Keratinocyte (primary cell): ENCODE measurements at regions not wholly inside any gene's neighbourhood (a gene's known extent, or its start where the extent isn't known, plus 50 kb on each side); places are given as distances from the start of the nearest gene placed in this dataset.

ENCODE experiments used
- DNase-seq: peaks from one replicate; pipeline ENCODE4 v3.0.0-alpha.2; 2011; ENCODE audit warnings: low read depth, missing footprints, low spot score
- FAIRE-seq: peaks from 2 replicates; lab custom pipeline; 2011; peaks lifted over from hg19 to GRCh38; lab: Jason Lieb, UNC
- H2AFZ ChIP-seq: 2 replicates; pipeline ENCODE4 v1.6.0; 2012; ENCODE audit warnings: low read length, control low read depth, inconsistent platforms; ENCODE audit not compliant: control insufficient read depth
- H3K27ac ChIP-seq: 2 replicates; pipeline ENCODE4 v1.5.1; 2011; ENCODE audit warnings: low read length; ENCODE audit not compliant: control insufficient read depth, insufficient read depth
- H3K27me3 ChIP-seq: 3 replicates; pipeline ENCODE4 v1.6.0; 2011; ENCODE audit warnings: low read length; ENCODE audit not compliant: control insufficient read depth, insufficient read depth; ENCODE audit errors: extremely low read depth
- H3K36me3 ChIP-seq, 2 experiments: 2 replicates in 1 of 2; 3 replicates in 1 of 2; pipeline ENCODE4 v1.5.1; 2011; ENCODE audit warnings: low read length in 2 of 2, mild to moderate bottlenecking in 1 of 2; ENCODE audit not compliant: control insufficient read depth in 2 of 2, insufficient read depth in 2 of 2; ENCODE audit errors: extremely low read depth in 1 of 2
- H3K4me1 ChIP-seq: 3 replicates; pipeline ENCODE4 v1.5.1; 2011; ENCODE audit warnings: low read length; ENCODE audit not compliant: control insufficient read depth, insufficient read depth; ENCODE audit errors: extremely low read depth
- H3K4me2 ChIP-seq: 3 replicates; pipeline ENCODE4 v1.6.0; 2011; ENCODE audit warnings: low read depth, low read length; ENCODE audit not compliant: control insufficient read depth, insufficient read depth; ENCODE audit errors: extremely low read depth
- H3K4me3 ChIP-seq, 3 experiments: fragments of 200-600 bp in 1 of 3; sonication (generic) in 1 of 3; 2 replicates in 2 of 3; 3 replicates in 1 of 3; pipeline ENCODE4 v1.5.1; 2011 to 2016; ENCODE audit warnings: low read length in 3 of 3, mild to moderate bottlenecking in 3 of 3, control low read depth in 2 of 3, inconsistent platforms in 1 of 3, low read depth in 1 of 3, mixed read lengths in 1 of 3, mixed run types in 1 of 3, moderate library complexity in 1 of 3; ENCODE audit not compliant: control insufficient read depth in 2 of 3, insufficient read depth in 2 of 3; ENCODE audit errors: extremely low read depth in 1 of 3
- H3K79me2 ChIP-seq: 2 replicates; pipeline ENCODE4 v1.6.0; 2012; ENCODE audit warnings: low read length; ENCODE audit not compliant: control insufficient read depth, insufficient read depth
- H3K9ac ChIP-seq: 3 replicates; pipeline ENCODE4 v1.6.0; 2011; ENCODE audit warnings: low read length; ENCODE audit not compliant: control insufficient read depth, insufficient read depth; ENCODE audit errors: extremely low read depth
- H3K9me1 ChIP-seq: 3 replicates; pipeline ENCODE4 v1.6.0; 2011; ENCODE audit warnings: low read length; ENCODE audit not compliant: control insufficient read depth, insufficient read depth; ENCODE audit errors: extremely low read depth
- H3K9me3 ChIP-seq: 2 replicates; pipeline ENCODE4 v1.5.1; 2012; ENCODE audit warnings: low read depth, low read length; ENCODE audit not compliant: control insufficient read depth
- H4K20me1 ChIP-seq: 3 replicates; pipeline ENCODE4 v1.6.0; 2011; ENCODE audit warnings: low read length; ENCODE audit not compliant: control insufficient read depth, insufficient read depth; ENCODE audit errors: extremely low read depth
- EZH2 ChIP-seq: IDR thresholded peaks from one replicate; pipeline ENCODE4 v1.6.1; 2012; ENCODE audit warnings: inconsistent platforms, mild to moderate bottlenecking, low read length, moderate library complexity
- dilution Hi-C: fragments of 300-500 bp; cut with MboI; formaldehyde crosslinking; loops from one replicate; pipeline ENCODE4 v1.7.0; 2020; ENCODE audit warnings: low sequenced_read_pairs; ENCODE audit not compliant: extremely low pct_ligation_motif_present
- TF ChIP-seq, protein P1 (sequence below), 3 experiments: IDR thresholded peaks in 1 of 3; conservative IDR thresholded peaks in 1 of 3; optimal IDR thresholded peaks in 1 of 3; 2 replicates in 2 of 3; 3 replicates in 1 of 3; pipeline versions ENCODE3 to v1.5.1; 2011; ENCODE audit warnings: low read length in 3 of 3, mild to moderate bottlenecking in 3 of 3, moderate library complexity in 2 of 3, control low read depth in 1 of 3, inconsistent platforms in 1 of 3; ENCODE audit not compliant: insufficient read depth in 2 of 3; ENCODE audit errors: extremely low read depth in 1 of 3

GRCh38 chr13:64311948-64312347 lies 2896.3 kb upstream of the PCDH20 start:
- DNase-seq (no peak), FAIRE-seq (no peak)
- no peaks in the 10 kb centered on the region for H3K9me1 ChIP-seq
- no peaks in the 10 kb centered on the region for H3K36me3 ChIP-seq
- H3K4me1 ChIP-seq: no peaks in the 10 kb centered on the region
- H3K4me3 ChIP-seq: no peak overlapping the region
- H3K79me2 ChIP-seq: no peaks in the 10 kb centered on the region
- no peaks in the 10 kb centered on the region for H4K20me1 ChIP-seq
- no peak overlapping the region for H3K27ac ChIP-seq
- H3K9ac ChIP-seq: no peak overlapping the region
- H3K27me3 ChIP-seq: no peaks in the 10 kb centered on the region
- no peak overlapping the region for H3K4me2 ChIP-seq
- dilution Hi-C loops: no loop called here
- H2AFZ ChIP-seq: no peak overlapping the region
- H3K9me3 ChIP-seq: no peaks in the 10 kb centered on the region
- no peak for TF ChIP-seq EZH2
- TF ChIP-seq, protein P1, sequence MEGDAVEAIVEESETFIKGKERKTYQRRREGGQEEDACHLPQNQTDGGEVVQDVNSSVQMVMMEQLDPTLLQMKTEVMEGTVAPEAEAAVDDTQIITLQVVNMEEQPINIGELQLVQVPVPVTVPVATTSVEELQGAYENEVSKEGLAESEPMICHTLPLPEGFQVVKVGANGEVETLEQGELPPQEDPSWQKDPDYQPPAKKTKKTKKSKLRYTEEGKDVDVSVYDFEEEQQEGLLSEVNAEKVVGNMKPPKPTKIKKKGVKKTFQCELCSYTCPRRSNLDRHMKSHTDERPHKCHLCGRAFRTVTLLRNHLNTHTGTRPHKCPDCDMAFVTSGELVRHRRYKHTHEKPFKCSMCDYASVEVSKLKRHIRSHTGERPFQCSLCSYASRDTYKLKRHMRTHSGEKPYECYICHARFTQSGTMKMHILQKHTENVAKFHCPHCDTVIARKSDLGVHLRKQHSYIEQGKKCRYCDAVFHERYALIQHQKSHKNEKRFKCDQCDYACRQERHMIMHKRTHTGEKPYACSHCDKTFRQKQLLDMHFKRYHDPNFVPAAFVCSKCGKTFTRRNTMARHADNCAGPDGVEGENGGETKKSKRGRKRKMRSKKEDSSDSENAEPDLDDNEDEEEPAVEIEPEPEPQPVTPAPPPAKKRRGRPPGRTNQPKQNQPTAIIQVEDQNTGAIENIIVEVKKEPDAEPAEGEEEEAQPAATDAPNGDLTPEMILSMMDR (optimal IDR thresholded peaks at IDR 0.05 in 1 of 3, IDR thresholded peaks at IDR 0.05 in 1 of 3, conservative IDR thresholded peaks at IDR 0.05 in 1 of 3; ENCODE audit: extremely low read depth in 1 of 3, insufficient read depth in 2 of 3, low read length in 3 of 3): no peak

DNA sequence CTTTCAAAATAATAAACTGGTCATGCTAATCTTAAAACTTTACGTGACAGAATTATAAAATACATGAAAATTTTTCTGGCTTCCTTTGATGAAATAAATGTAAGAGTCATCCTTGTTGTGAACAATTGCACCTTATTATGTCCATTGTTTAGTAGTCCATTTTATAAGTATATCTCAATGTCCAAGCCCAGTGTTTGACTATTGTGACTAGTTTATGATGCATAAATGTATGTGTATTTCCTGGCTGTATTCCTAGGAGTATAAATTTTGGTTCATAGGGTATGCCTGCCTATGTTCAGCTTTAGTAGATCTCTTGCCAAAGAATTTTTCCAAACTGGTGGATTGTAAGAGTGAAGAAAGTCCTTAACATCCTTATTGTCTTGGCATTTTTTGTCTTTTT lies 2895.5 kb upstream of the PCDH20 start:
- dilution Hi-C loops: no loop called here
- Histone ChIP-seq H3K4me2 (no peak overlapping the region), H3K27me3 (no peaks in the 10 kb centered on the region), H3K36me3 (no peaks in the 10 kb centered on the region), H3K79me2 (no peaks in the 10 kb centered on the region), H2AFZ (no peak overlapping the region), H3K4me3 (no peak overlapping the region), H4K20me1 (no peaks in the 10 kb centered on the region), H3K27ac (no peak overlapping the region), H3K4me1 (no peaks in the 10 kb centered on the region), H3K9me3 (no peaks in the 10 kb centered on the region), H3K9me1 (no peaks in the 10 kb centered on the region), H3K9ac (no peak overlapping the region)
- FAIRE-seq: no peak
- no peak for DNase-seq
- TF ChIP-seq, protein P1 (optimal IDR thresholded peaks at IDR 0.05 in 1 of 3, IDR thresholded peaks at IDR 0.05 in 1 of 3, conservative IDR thresholded peaks at IDR 0.05 in 1 of 3; ENCODE audit: extremely low read depth in 1 of 3, insufficient read depth in 2 of 3, low read length in 3 of 3): no peak
- no peak for TF ChIP-seq EZH2
